Activated naive CD4-positive, alpha-beta T cell treated with anti-CD3 and anti-CD28 coated beads for 36 hours (primary cell): ENCODE measurements at regions not wholly inside any gene's neighbourhood (a gene's known extent, or its start where the extent isn't known, plus 50 kb on each side); places are given as distances from the start of the nearest gene placed in this dataset.

Source experiments
- CTCF ChIA-PET: fragments of 350-600 bp; sonication (Branson Sonifier 250); formaldehyde crosslinking; loops from one replicate; lab custom pipeline; 2021; ENCODE audit warnings: antibody characterized with exemption; lab: Charles Lee
- DNase-seq: peaks from one replicate; pipeline ENCODE4 v3.0.0-alpha.2; 2020
- H3K27ac Mint-ChIP-seq: one replicate; pipeline ENCODE4 v1.8.0; 2021; ENCODE audit warnings: mild to moderate bottlenecking, mixed read lengths
- H3K27me3 Mint-ChIP-seq: one replicate; pipeline ENCODE4 v1.8.0; 2021; ENCODE audit warnings: low read depth, mixed read lengths
- H3K36me3 Mint-ChIP-seq: one replicate; pipeline ENCODE4 v1.8.0; 2021; ENCODE audit warnings: low read depth, mixed read lengths
- H3K4me1 Mint-ChIP-seq: one replicate; pipeline ENCODE4 v1.8.0; 2021; ENCODE audit warnings: low read depth, mixed read lengths
- H3K4me3 Mint-ChIP-seq: one replicate; pipeline ENCODE4 v1.8.0; 2021; ENCODE audit warnings: mild to moderate bottlenecking, moderate library complexity, mixed read lengths
- H3K9me3 Mint-ChIP-seq: one replicate; pipeline ENCODE4 v1.8.0; 2021; ENCODE audit warnings: mixed read lengths
- intact Hi-C: fragments of 100-400 bp; cut with micrococcal nuclease; formaldehyde crosslinking; loops from one replicate; pipeline ENCODE4 v1.15.1; 2023

GRCh38 chr4:189060104-189060503, 880.6 kb upstream of the FRG1 start:
- Mint-ChIP-seq H3K27me3 (no peaks in the 10 kb centered on the region), H3K4me3 (no peak overlapping the region), H3K27ac (no peak overlapping the region), H3K36me3 (no peaks in the 10 kb centered on the region), H3K4me1 (no peaks in the 10 kb centered on the region), H3K9me3 (peaks cover 19% of the 10 kb centered on the region)
- DNase-seq, result no peak
- intact Hi-C loops, result no loop called here
- CTCF ChIA-PET, result no interaction called here

GRCh38 chr4:189062047-189062820, 878.4 kb upstream of the FRG1 start:
- H3K27ac Mint-ChIP-seq, result no peak overlapping the region
- CTCF ChIA-PET, result no interaction called here

GRCh38 chr4:189069772-189070171, 870.9 kb upstream of the FRG1 start:
- Mint-ChIP-seq H3K4me1 (no peaks in the 10 kb centered on the region), H3K27me3 (no peaks in the 10 kb centered on the region), H3K36me3 (no peaks in the 10 kb centered on the region), H3K4me3 (no peak overlapping the region), H3K9me3 (peaks cover 2% of the 10 kb centered on the region), H3K27ac (no peak overlapping the region)
- CTCF ChIA-PET, result no interaction called here
- DNase-seq, result no peak
- intact Hi-C loops, result no loop called here

More at GRCh38 chr4:189062047-189062820, 878.4 kb upstream of the FRG1 start:
- no peak for DNase-seq
- Mint-ChIP-seq H3K4me1 (no peaks in the 10 kb centered on the region), H3K9me3 (peaks cover 19% of the 10 kb centered on the region), H3K4me3 (no peak overlapping the region), H3K36me3 (no peaks in the 10 kb centered on the region), H3K27me3 (no peaks in the 10 kb centered on the region)
- intact Hi-C loops, result no loop called here

- no peak for DNase-seq
- H3K27ac Mint-ChIP-seq, result no peak overlapping the region
- intact Hi-C loops, result no loop called here
- no peak overlapping the region for H3K4me3 Mint-ChIP-seq
- H3K27me3 Mint-ChIP-seq, result no peaks in the 10 kb centered on the region
- CTCF ChIA-PET, result no interaction called here
- no peaks in the 10 kb centered on the region for H3K4me1 Mint-ChIP-seq
- peaks cover 4% of the 10 kb centered on the region for H3K9me3 Mint-ChIP-seq
- H3K36me3 Mint-ChIP-seq, result no peaks in the 10 kb centered on the region
Measured at GRCh38 chr4:189071241-189071640, 869.4 kb upstream of the FRG1 start.

- intact Hi-C loops, result no loop called here
- Mint-ChIP-seq H3K4me1 (no peaks in the 10 kb centered on the region), H3K27me3 (no peaks in the 10 kb centered on the region), H3K9me3 (peaks cover 6% of the 10 kb centered on the region), H3K27ac (no peak overlapping the region), H3K36me3 (no peaks in the 10 kb centered on the region), H3K4me3 (no peak overlapping the region)
- CTCF ChIA-PET, result no interaction called here
- no peak for DNase-seq
Measured at GRCh38 chr4:189073739-189074138, 866.9 kb upstream of the FRG1 start.

DNA sequence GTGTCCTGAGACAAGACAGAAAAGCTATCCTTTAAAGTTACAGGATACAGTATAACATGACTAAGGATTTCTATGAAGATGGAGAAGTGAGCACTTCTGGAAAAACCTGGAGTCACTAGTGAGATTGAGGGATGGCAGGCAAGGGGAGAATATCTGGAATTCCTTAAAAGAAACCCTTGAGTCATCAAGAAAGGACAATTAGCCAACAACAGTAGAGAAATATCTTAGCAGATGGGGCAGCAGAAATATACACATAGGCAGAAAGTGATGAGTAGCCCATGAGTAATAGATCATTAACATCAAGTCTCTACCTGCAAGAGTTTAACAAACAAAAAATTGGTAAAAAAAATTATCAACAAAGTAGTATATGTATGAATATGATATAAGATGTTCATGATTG, 858.8 kb upstream of the FRG1 start:
- intact Hi-C loops, result no loop called here
- Mint-ChIP-seq H3K27me3 (no peaks in the 10 kb centered on the region), H3K27ac (no peak overlapping the region), H3K4me3 (no peak overlapping the region), H3K36me3 (no peaks in the 10 kb centered on the region), H3K4me1 (no peaks in the 10 kb centered on the region), H3K9me3 (peaks cover 6% of the 10 kb centered on the region)
- DNase-seq, result no peak
- CTCF ChIA-PET, result no interaction called here

- CTCF ChIA-PET, result no interaction called here
- Mint-ChIP-seq H3K4me1 (no peaks in the 10 kb centered on the region), H3K4me3 (no peak overlapping the region), H3K36me3 (no peaks in the 10 kb centered on the region), H3K27me3 (no peaks in the 10 kb centered on the region), H3K9me3 (peaks cover 6% of the 10 kb centered on the region), H3K27ac (no peak overlapping the region)
- intact Hi-C loops, result no loop called here
- no peak for DNase-seq
Measured at GRCh38 chr4:189083769-189084168, 856.9 kb upstream of the FRG1 start.

DNA sequence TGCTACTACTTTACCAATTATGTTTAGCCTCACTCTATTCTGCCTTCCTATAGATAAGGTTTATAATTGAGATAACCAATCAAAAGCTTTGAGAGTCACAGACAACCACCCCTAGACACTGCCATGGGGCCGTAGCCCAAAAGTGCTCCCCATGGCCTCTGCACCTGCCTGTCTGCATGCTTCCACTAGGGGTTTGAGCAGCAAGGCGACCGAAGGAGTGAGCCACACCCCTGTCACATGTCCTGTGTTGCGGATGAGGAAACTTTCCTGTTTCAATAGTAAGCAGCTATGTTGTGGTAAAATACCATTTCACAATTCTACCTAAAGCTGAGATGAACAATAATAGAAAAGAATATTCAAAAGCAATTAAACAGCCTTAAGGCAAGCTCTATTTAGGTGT, 856.0 kb upstream of the FRG1 start:
- H3K4me3 Mint-ChIP-seq, result no peak overlapping the region
- no peaks in the 10 kb centered on the region for H3K4me1 Mint-ChIP-seq
- no peak overlapping the region for H3K27ac Mint-ChIP-seq
- H3K9me3 Mint-ChIP-seq, result peaks cover 6% of the 10 kb centered on the region
- no peaks in the 10 kb centered on the region for H3K36me3 Mint-ChIP-seq
- intact Hi-C loops, result no loop called here
- H3K27me3 Mint-ChIP-seq, result no peaks in the 10 kb centered on the region
- DNase-seq, result no peak
- CTCF ChIA-PET, result no interaction called here

- Mint-ChIP-seq H3K27me3 (no peaks in the 10 kb centered on the region), H3K27ac (no peak overlapping the region), H3K4me3 (no peak overlapping the region), H3K36me3 (no peaks in the 10 kb centered on the region), H3K9me3 (peaks cover 1% of the 10 kb centered on the region), H3K4me1 (no peaks in the 10 kb centered on the region)
- no peak for DNase-seq
- CTCF ChIA-PET, result no interaction called here
- intact Hi-C loops, result no loop called here
Measured at GRCh38 chr4:189087971-189088370, 852.7 kb upstream of the FRG1 start.

- no peaks in the 10 kb centered on the region for H3K4me1 Mint-ChIP-seq
- H3K27me3 Mint-ChIP-seq, result no peaks in the 10 kb centered on the region
- no peak overlapping the region for H3K27ac Mint-ChIP-seq
- DNase-seq, result no peak
- intact Hi-C loops, result no loop called here
- no peaks in the 10 kb centered on the region for H3K36me3 Mint-ChIP-seq
- peaks cover 1% of the 10 kb centered on the region for H3K9me3 Mint-ChIP-seq
- no peak overlapping the region for H3K4me3 Mint-ChIP-seq
- CTCF ChIA-PET, result no interaction called here
Measured at GRCh38 chr4:189088780-189089179, 851.9 kb upstream of the FRG1 start.

- no peak for DNase-seq
- no peak overlapping the region for H3K27ac Mint-ChIP-seq
- no peaks in the 10 kb centered on the region for H3K4me1 Mint-ChIP-seq
- no peaks in the 10 kb centered on the region for H3K36me3 Mint-ChIP-seq
- H3K9me3 Mint-ChIP-seq, result peaks cover 1% of the 10 kb centered on the region
- no peaks in the 10 kb centered on the region for H3K27me3 Mint-ChIP-seq
- intact Hi-C loops, result loop anchor here (10.0 kb wide), 1 partner anchor 55 kb away; no protein-coding TSS in a partner anchor
- CTCF ChIA-PET, result no interaction called here
- H3K4me3 Mint-ChIP-seq, result no peak overlapping the region
Measured at GRCh38 chr4:189090174-189090814, 850.4 kb upstream of the FRG1 start.

DNA sequence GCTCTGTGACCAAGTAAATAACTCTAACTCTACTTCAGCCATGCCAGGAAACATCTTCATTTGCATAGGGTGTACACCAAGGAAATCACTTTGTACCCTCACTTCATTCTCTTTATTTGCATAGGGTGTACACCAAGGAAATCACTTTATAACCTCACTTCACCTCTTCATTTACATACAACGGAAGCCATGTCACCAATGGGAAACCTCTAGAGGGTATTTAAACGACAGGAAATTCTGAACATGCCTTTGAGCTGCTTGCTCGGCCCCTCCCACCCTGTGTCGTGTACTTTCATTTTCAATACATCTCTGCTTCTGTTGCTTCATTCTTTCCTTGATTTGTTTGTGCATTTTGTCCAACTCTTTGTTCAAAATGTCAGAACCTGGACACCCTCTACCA, 848.1 kb upstream of the FRG1 start:
- CTCF ChIA-PET, result no interaction called here
- Mint-ChIP-seq H3K36me3 (no peaks in the 10 kb centered on the region), H3K27me3 (no peaks in the 10 kb centered on the region), H3K4me1 (no peaks in the 10 kb centered on the region), H3K4me3 (no peak overlapping the region), H3K27ac (no peak overlapping the region), H3K9me3 (peaks cover 5% of the 10 kb centered on the region)
- intact Hi-C loops, result loop anchor here (10.0 kb wide), 1 partner anchor 58 kb away; no protein-coding TSS in a partner anchor
- no peak for DNase-seq

DNA sequence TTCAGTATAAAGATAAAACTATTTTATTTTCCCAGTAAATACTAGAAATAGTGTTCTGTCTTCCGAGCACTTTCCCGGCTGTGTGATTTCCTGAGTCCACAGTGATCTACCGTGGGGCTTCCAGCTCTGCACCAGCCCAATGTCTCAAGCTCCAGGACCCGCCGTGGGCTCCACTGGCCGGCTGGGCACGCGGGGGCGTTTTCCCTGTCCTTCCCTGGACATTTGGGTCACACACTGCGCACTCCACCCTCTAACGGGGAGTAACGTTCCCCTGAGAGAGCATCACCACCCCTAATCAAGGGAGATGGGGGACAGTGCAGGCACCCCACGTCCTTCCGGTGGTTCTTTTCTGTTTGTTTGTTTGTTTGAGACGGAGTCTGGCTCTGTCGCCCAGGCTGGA, 844.6 kb upstream of the FRG1 start:
- H3K27me3 Mint-ChIP-seq, result no peaks in the 10 kb centered on the region
- intact Hi-C loops, result loop anchor here (10.0 kb wide), 1 partner anchor 61 kb away; no protein-coding TSS in a partner anchor
- H3K9me3 Mint-ChIP-seq, result peaks cover 5% of the 10 kb centered on the region
- no peaks in the 10 kb centered on the region for H3K4me1 Mint-ChIP-seq
- no peak overlapping the region for H3K4me3 Mint-ChIP-seq
- no peak overlapping the region for H3K27ac Mint-ChIP-seq
- no peak for DNase-seq
- CTCF ChIA-PET, result no interaction called here
- no peaks in the 10 kb centered on the region for H3K36me3 Mint-ChIP-seq
